K562 (cell line): ENCODE measurements at regions not wholly inside any gene's neighbourhood (a gene's known extent, or its start where the extent isn't known, plus 50 kb on each side); places are given as distances from the start of the nearest gene placed in this dataset.

Experiments
- ATAC-seq: fragments of 200-7000 bp; cut with Tn5 transposase; 3 replicates; pipeline ENCODE4 v1.9.1; 2020; ENCODE audit warnings: moderate library complexity
- BruUV-seq: library from RNA; stranded (reverse); fragments of 400-500 nt; replicated peaks from 2 replicates; lab custom pipeline; 2021; lab: Mats Ljungman, UMichigan
- CTCF ChIA-PET: fragments of 300-600 bp; formaldehyde crosslinking; extraction: SDS; loops from one replicate; lab custom pipeline; 2021; ENCODE audit warnings: low intra/inter-chr PET ratio; lab: Yijun Ruan, JAX
- POLR2A ChIA-PET: fragments of 300-600, 350-650 bp; sonication (Branson Sonifier 250); formaldehyde crosslinking; extraction: SDS; loops from one replicate; lab custom pipeline; 2021; ENCODE audit warnings: antibody characterized with exemption, inconsistent platforms; lab: Yijun Ruan, JAX
- DNase-seq, 4 experiments: peaks; one replicate each; pipeline versions ENCODE4 v3.0.0 to v3.0.0-alpha.2; 2011 to 2018; ENCODE audit warnings: low spot score in 3 of 4, mixed read lengths in 3 of 4; ENCODE audit errors: extremely low read depth in 1 of 4
- FAIRE-seq: peaks from 2 replicates; lab custom pipeline; 2011; peaks lifted over from hg19 to GRCh38; lab: Jason Lieb, UNC
- H2AFZ ChIP-seq: 2 replicates; pipeline ENCODE4 v1.6.0; 2011; ENCODE audit warnings: low read depth, low read length, control low read depth, inconsistent platforms
- H3K27ac ChIP-seq: fragments of 200-600 bp; 3 replicates; pipeline ENCODE4 v1.8.0; 2011; ENCODE audit warnings: low read depth, mild to moderate bottlenecking, control low read depth, inconsistent platforms, low read length, moderate library complexity, mixed read lengths; ENCODE audit errors: extremely low read depth
- H3K27me3 ChIP-seq, 2 experiments: fragments of 300-600 bp in 1 of 2; 2 replicates in 1 of 2; 3 replicates in 1 of 2; pipeline versions ENCODE4 v1.6.0 to v1.8.0; 2011; ENCODE audit warnings: inconsistent platforms in 2 of 2, low read length in 2 of 2, mild to moderate bottlenecking in 1 of 2, mixed read lengths in 1 of 2, moderate library complexity in 1 of 2; ENCODE audit not compliant: control insufficient read depth in 2 of 2, insufficient read depth in 2 of 2
- H3K36me3 ChIP-seq: fragments of 300-600 bp; 3 replicates; pipeline ENCODE4 v1.8.0; 2011; ENCODE audit warnings: mild to moderate bottlenecking, low read length, inconsistent platforms; ENCODE audit not compliant: control insufficient read depth, insufficient read depth
- H3K4me1 ChIP-seq, 2 experiments: fragments of 200-600 bp in 1 of 2; replicated peaks in 1 of 2; 2 replicates in 1 of 2; 3 replicates in 1 of 2; pipeline versions ENCODE4 v1.5.1 to v1.8.0; 2011; ENCODE audit warnings: inconsistent platforms in 2 of 2, low read length in 2 of 2, mild to moderate bottlenecking in 1 of 2, mixed read lengths in 1 of 2, moderate library complexity in 1 of 2; ENCODE audit not compliant: control insufficient read depth in 2 of 2, insufficient read depth in 2 of 2
- H3K4me2 ChIP-seq: 2 replicates; pipeline ENCODE4 v1.6.1; 2011; ENCODE audit warnings: low read length, control low read depth, inconsistent platforms, mixed read lengths; ENCODE audit not compliant: insufficient read depth
- H3K4me3 ChIP-seq: fragments of 200-600 bp; sonication (generic), shearing (Covaris generic); 2 replicates; pipeline ENCODE4 v1.5.1; 2016; ENCODE audit warnings: control low read depth, inconsistent platforms
- H3K79me2 ChIP-seq: fragments of 200-600 bp; 3 replicates; pipeline ENCODE4 v1.8.0; 2011; ENCODE audit warnings: low read length, inconsistent platforms; ENCODE audit not compliant: control insufficient read depth, insufficient read depth
- H3K9ac ChIP-seq, 2 experiments: 2 replicates each; pipeline versions ENCODE4 v1.6.0 to v1.6.1; 2011; ENCODE audit warnings: low read depth in 2 of 2, low read length in 2 of 2, control low read depth in 1 of 2, inconsistent platforms in 1 of 2, mild to moderate bottlenecking in 1 of 2, mixed read lengths in 1 of 2; ENCODE audit not compliant: insufficient read depth in 1 of 2
- H3K9me1 ChIP-seq: one replicate; pipeline ENCODE4 v1.6.0; 2011; ENCODE audit warnings: inconsistent platforms, mild to moderate bottlenecking, low read length, moderate library complexity; ENCODE audit not compliant: control insufficient read depth, insufficient read depth
- H3K9me3 ChIP-seq: replicated peaks from 2 replicates; pipeline ENCODE4 v1.5.1; 2011; ENCODE audit warnings: low read depth, low read length, inconsistent platforms; ENCODE audit not compliant: control insufficient read depth, insufficient read depth
- H4K20me1 ChIP-seq: replicated peaks from 2 replicates; pipeline ENCODE4 v1.6.1; 2011; ENCODE audit warnings: low read length, inconsistent platforms, mixed read lengths; ENCODE audit not compliant: control insufficient read depth, insufficient read depth
- DDX20 ChIP-seq: fragments of 450-650 bp; IDR thresholded peaks from 2 replicates; pipeline ENCODE4 v1.6.1; 2016; ENCODE audit warnings: missing genetic modification characterization, low read depth, mild to moderate bottlenecking, missing compliant biosample characterization, moderate library complexity
- GMEB1 ChIP-seq: fragments of 250-450 bp; sonication (Bioruptor Pico); IDR thresholded peaks from 2 replicates; pipeline ENCODE4 v1.4.0; 2020; ENCODE audit warnings: mild to moderate bottlenecking
- L3MBTL2 ChIP-seq: fragments of 450-650 bp; IDR thresholded peaks from 2 replicates; pipeline ENCODE4 v1.6.1; 2016; ENCODE audit warnings: mild to moderate bottlenecking, moderate library complexity
- NCOA2 ChIP-seq, 2 experiments: fragments of 450-650 bp; IDR thresholded peaks; 2 replicates each; pipeline ENCODE4 v1.6.1; 2018; ENCODE audit warnings: mild to moderate bottlenecking in 2 of 2, moderate library complexity in 1 of 2; ENCODE audit not compliant: partially characterized antibody in 2 of 2
- NCOA6 ChIP-seq: fragments of 450-650 bp; IDR thresholded peaks from 2 replicates; pipeline ENCODE4 v1.6.1; 2017; ENCODE audit warnings: mild to moderate bottlenecking
- ZBTB17 ChIP-seq: fragments of 450-650 bp; formaldehyde crosslinking; IDR thresholded peaks from 2 replicates; pipeline ENCODE4 v1.4.0; 2020; ENCODE audit warnings: mild to moderate bottlenecking
- ZNF224 ChIP-seq: sonication (generic); formaldehyde crosslinking; IDR thresholded peaks from 2 replicates; pipeline ENCODE4 v1.8.0; 2022; ENCODE audit warnings: mild to moderate bottlenecking, missing genetic modification reagents
- WGBS: fragments of 100-300 bp; shearing (Covaris generic); methylation state at CpG from one replicate; pipeline ENCODE4 v1.1.6; 2016; ENCODE audit warnings: low coverage, mixed read lengths; ENCODE audit not compliant: insufficient coverage; ENCODE audit errors: missing lambda C conversion rate; 5-methylcytosine and 5-hydroxymethylcytosine counted together
- in situ Hi-C: fragments of 300-500 bp; cut with MboI; formaldehyde crosslinking; loops from 4 replicates; pipeline ENCODE4 v1.15.0; 2018; ENCODE audit warnings: inconsistent platforms, mixed read lengths
- intact Hi-C: fragments of 100-400 bp; cut with micrococcal nuclease; formaldehyde crosslinking; loops from 2 replicates; pipeline ENCODE4 v1.14.2; 2022

DNA sequence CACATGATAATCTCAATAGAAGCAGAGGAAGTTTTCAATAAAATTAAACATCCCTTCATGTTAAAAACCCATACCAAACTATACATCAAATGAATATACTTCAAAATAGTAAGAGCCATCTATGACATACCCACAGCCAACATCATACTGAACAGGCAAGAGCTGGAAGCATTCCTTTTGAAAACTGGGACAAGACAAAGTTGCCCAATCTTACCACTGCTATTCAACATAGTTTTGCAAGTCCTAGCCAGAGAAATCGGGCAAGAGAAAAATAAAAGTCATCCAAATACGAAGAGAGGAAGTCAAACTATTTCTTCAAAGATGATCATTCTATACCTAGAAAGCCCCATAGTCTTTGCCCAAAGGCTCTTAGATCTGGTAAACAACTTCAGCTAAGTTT lies 454.7 kb upstream of the PRICKLE1 start:
- ChIA-PET CTCF (no interaction called here), POLR2A (no interaction called here)
- DNase-seq (no peak), ATAC-seq (no peak)
- H3K9me3 ChIP-seq, result no peaks in the 10 kb centered on the region
- H3K9me1 ChIP-seq, result no peaks in the 10 kb centered on the region
- no TSS peak for BruUV-seq
- intact Hi-C loops, result no loop called here
- 0% methylated on average over 2 of the region's 2 CpGs for WGBS
- in situ Hi-C loops, result no loop called here
- no peaks in the 10 kb centered on the region for H3K4me1 ChIP-seq
- no peak overlapping the region for H3K4me2 ChIP-seq
- H4K20me1 ChIP-seq, result no peaks in the 10 kb centered on the region
- H3K4me3 ChIP-seq, result no peak overlapping the region
- no peak overlapping the region for H3K9ac ChIP-seq
- H2AFZ ChIP-seq, result no peak overlapping the region
- TF ChIP-seq NCOA2 (IDR thresholded peaks at IDR 0.05; ENCODE audit: partially characterized antibody in 2 of 2) (no peak), ZBTB17 (CRISPR knock-in tag) (no peak), NCOA6 (no peak), GMEB1 (CRISPR knock-in tag) (no peak), L3MBTL2 (no peak), DDX20 (tag) (no peak), ZNF224 (CRISPR knock-in tag) (no peak)
- TF ChIP-seq, all 486 proteins: peak for 0
- Histone ChIP-seq H3K27ac (no peak overlapping the region), H3K27me3 (no peaks in the 10 kb centered on the region), H3K79me2 (no peaks in the 10 kb centered on the region), H3K36me3 (no peaks in the 10 kb centered on the region)
- FAIRE-seq, result no peak
